HG03439 (cell line): ENCODE measurements at regions not wholly inside any gene's neighbourhood (a gene's known extent, or its start where the extent isn't known, plus 50 kb on each side); places are given as distances from the start of the nearest gene placed in this dataset.

ENCODE experiments used
- ATAC-seq: cut with Tn5 transposase; IDR thresholded peaks from one replicate; pipeline ENCODE4 v1.9.1; 2021; ENCODE audit warnings: mild to moderate bottlenecking, moderate library complexity; ENCODE audit not compliant: unreplicated experiment

- ATAC-seq = no peak
Measured at GRCh38 chr6:91868539-91869202, 1281.8 kb upstream of the MAP3K7 start.

GRCh38 chr6:91865889-91866288 lies 1279.0 kb upstream of the MAP3K7 start:
- ATAC-seq = no peak

GRCh38 chr6:91864911-91865310 lies 1278.0 kb upstream of the MAP3K7 start:
- ATAC-seq = no peak

DNA sequence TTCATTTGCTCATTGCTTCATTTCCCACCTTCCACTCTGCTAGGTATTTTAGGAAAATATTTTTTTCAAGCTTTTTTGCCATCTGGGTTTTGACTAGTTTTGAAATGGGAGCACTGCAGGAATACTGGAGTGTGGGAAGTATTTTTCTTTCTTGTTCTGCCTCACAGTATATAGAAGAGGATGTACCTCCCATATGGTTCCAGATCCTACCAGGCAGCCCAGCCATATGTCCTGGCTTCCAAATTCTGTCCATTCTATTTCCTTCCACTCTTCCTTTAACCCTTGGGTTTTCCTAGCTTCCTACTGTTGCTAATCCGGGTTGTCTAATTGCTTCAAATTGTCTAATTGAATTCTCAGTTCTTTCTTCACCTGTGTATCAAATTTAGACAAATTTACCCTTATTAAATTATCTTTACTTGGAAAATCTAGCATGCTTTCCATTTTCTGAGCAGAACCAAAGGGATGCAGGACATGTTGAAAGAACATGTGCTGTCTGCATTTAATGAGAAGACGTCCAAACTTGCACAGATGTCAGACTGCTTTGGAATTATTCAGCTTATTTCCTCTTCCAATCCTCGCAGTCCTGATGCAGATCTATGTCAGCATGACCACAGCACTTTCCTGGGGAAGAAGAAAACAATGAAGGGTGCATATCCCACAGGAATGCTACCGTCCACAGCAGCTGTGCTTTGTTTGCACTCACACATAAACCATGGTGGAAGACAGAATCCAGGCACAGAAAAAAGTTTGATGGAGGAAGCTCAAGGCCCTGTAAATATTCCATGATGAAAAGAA lies 1273.9 kb upstream of the MAP3K7 start:
- ATAC-seq = no peak

DNA sequence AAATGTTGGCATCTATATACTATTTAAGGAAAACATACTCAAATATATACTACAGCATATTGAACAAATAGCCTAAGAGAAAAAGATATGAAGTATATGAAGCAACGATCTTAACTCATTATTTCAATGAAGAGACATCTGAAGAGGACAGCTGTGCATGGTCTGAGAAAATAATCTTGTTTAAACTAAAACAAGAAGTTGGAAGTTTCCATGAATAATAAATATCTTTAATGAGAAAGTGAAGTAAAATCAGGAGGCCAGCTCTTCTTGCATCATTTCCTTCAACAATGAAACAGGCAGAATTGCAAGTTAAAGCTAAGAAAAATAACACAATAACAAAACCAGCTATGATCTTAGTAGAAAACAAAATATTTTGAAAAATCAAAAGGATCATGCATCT lies 1265.4 kb upstream of the MAP3K7 start:
- no peak for ATAC-seq

DNA sequence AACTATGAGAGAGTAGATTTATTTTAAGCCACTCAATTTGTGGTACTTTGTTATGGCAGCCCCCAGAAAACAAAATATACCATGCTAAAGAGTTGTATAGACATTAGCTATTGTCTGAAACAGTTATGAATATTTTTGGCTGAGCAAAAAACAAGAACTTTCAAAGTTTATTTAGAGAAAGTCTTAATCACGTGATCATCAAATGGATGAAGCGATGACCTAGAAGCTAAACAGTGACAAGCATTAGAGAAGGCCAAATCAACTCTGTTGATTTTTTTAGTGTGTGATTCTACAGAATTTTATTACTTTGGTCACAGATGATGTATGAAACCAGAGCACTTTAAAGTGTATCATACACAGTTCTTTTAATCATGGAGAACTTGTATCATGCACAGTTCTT lies 1247.9 kb upstream of the MAP3K7 start:
- no peak for ATAC-seq

DNA sequence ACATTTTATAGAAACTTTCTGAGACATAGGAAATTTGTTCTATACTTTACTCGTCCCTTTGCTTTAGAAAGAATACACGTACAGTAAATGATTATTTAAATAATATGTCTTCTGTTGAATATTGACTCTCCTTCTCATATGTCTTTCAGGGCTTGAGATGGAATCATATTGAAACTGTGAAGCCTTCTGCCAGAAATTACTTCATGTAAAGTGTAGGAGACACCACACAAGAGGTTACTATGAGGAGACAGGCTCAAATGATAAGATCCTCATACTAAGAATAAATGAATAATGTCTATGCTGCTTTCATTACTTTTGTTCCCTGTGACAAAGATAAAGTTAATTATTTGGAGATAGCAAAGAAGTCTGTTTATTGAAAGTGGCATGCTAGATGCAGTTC lies 1240.3 kb upstream of the MAP3K7 start:
- ATAC-seq = no peak

DNA sequence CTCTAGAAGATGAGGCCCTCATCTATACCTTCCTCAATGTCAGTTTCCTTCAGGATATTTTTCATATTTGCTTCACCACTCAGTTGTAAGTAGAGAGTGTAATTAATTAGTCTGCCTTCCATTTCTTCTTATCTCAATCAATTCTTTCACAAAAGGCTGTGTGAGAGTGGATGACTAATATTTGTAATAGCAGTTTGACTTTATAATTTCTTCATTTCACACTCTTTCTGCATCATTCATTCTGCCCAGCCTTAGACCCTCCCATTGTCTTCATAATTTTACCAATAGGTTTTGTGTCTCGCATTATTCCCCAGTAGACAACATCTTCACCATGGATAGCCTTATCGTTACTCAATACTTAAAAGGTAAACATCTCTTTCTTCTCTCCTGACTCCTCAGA lies 1239.3 kb upstream of the MAP3K7 start:
- ATAC-seq = no peak

GRCh38 chr6:91824331-91824730 lies 1237.5 kb upstream of the MAP3K7 start:
- no peak for ATAC-seq

- no peak for ATAC-seq
Measured at GRCh38 chr6:91822581-91822980, 1235.7 kb upstream of the MAP3K7 start.

DNA sequence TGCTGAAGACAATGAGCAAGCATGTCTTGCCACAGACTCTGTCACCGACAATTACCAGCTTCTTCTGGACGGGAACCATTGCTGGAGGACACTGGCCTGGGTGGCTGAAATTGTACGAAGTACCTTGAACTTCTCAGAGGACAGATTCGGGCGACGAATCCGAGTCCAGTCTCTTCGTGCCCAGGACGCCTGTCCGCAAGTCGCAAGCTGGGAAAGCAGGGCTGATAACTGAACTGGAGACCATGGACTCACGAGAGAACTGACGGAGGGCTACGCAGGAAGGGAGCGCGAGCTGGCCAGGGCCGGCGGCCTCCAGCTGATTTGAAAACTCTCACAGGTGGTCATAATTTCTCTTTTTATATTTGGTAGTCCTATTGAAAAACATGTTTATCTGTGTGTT lies 1229.5 kb upstream of the MAP3K7 start:
- no peak for ATAC-seq

DNA sequence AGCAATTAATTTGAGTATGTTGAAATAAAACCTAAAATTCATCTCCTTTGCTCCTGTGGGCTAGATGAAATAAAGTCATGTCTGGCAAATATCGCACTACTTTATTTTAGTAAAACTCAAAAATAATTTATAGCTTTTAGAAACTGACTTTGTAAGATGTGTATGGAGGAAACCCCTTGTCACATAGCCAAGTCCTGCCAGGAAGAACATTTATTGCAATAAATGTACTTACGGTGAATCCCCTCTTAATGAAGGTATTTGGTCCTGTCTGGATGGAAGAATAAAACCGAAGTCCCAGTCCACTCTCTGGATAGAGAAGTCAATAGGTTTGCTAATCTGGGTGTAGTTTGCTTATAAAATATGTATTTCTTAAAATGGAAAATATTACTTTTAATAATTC lies 1226.8 kb upstream of the MAP3K7 start:
- ATAC-seq = no peak

- ATAC-seq = no peak
Measured at GRCh38 chr6:91812596-91813274, 1225.9 kb upstream of the MAP3K7 start.

- no peak for ATAC-seq
Measured at GRCh38 chr6:91804981-91805380, 1218.1 kb upstream of the MAP3K7 start.

DNA sequence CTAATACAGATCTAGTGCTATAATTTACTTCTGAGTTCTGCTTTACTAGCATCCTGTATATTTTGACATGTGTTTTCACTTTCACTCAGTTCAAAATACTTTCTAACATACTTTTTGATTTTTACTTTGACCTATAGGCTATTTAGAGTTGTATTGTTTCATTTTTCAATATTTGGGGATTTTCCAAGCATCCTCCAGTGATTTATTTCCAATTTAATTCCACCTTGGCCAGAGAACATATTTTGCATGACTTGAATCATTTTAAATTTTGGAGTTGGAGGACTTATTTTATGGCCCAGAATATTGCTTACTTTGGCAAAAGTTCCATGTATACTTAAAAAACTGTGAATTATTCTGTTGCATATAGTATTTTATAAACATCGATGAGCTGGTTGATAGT lies 1215.6 kb upstream of the MAP3K7 start:
- ATAC-seq = no peak

DNA sequence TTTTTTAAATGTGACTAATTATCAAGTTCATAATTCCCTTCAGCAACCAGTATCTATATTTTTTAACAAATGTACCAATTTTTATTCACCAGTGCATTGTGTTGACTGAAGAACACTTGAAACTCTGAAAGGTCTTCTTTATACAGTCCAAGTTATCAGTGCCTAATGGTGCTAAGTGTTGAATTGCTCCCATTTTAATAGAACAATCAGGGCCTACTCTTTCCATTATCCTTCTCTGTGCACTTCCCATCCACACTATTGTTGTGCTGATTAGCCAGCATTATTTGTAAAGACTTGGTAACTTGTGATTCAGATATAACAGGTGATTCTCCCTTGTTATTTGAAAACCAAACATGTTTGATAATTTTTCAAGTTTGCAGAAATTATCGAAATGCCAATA lies 1209.7 kb upstream of the MAP3K7 start:
- ATAC-seq = no peak

DNA sequence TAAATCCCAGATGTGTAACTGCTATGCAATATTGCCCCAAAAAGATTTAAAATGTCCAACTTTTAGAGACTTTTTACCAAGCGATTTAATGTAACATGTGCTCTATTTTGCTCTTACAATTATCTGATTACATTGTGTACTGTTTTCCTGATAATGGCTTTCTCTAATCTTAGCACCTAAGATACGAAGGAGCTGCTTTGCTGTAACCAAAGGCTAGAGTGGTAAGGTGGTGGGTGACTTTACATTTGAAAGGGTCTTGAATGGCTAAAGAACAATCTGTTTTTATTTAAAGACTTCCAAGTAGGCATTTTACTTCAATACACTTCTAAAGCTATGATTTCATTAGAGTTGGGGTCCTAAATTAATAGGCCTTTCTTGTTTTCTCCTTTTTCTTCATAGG lies 1201.6 kb upstream of the MAP3K7 start:
- no peak for ATAC-seq

DNA sequence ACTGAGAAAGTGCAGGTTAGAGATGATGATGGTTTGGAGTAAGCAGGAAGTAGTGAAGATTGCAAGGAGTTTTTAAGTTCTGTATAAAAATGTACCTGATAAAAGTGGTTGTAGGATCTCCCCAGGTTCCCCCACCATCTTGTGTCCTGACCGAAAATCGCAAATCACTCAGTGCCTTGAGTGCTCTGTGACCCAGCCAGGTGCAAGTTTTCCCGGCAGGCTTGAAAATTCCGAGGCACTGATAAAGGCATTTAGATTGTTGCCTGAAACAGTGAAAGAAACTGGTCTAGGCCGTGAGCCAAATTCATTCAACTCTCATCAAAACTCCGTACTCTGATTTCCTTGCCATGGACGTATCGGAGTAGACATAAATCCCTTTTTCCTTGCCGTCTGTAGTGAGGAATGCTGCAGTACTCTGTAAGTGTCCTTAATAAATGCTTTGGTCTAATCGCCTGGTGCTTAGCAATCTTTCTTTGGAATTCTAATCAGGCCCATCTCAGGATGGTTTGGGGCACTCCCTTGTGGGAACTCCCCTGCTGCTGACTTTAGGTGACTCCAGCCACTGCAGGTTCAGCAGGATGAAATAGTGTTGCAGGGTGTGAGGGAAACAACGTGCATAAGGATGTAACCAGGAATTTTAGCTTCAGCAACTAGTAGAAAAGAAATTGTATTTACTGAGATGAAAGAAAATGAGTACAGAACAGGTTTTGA lies 1199.8 kb upstream of the MAP3K7 start:
- no peak for ATAC-seq

GRCh38 chr6:91782802-91783201 lies 1195.9 kb upstream of the MAP3K7 start:
- ATAC-seq = no peak

DNA sequence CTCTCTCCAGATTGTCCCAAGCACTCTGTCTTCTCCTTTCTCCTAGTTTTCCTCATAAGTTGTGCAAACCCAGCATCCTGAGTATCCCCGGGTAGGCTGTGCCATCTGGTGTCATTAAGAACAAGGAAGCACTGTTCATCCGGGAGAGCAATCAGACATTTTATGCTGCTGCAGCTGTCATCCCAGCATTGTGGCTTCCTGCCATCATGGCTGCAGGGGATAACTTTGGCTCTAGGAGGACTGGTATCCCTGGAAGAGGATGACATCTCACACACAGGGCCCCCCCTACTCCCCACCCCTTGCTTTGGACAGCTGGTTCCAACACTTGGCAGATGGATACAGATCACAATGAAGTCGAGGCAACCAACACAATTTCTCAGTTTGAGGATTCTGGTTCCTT lies 1195.1 kb upstream of the MAP3K7 start:
- no peak for ATAC-seq

- ATAC-seq = no peak
Measured at GRCh38 chr6:91780270-91780669, 1193.4 kb upstream of the MAP3K7 start.
